ENCODE measurements at regions not wholly inside any gene's neighbourhood (a gene's known extent, or its start where the extent isn't known, plus 50 kb on each side); places are given as distances from the start of the nearest gene placed in this dataset.

DNA sequence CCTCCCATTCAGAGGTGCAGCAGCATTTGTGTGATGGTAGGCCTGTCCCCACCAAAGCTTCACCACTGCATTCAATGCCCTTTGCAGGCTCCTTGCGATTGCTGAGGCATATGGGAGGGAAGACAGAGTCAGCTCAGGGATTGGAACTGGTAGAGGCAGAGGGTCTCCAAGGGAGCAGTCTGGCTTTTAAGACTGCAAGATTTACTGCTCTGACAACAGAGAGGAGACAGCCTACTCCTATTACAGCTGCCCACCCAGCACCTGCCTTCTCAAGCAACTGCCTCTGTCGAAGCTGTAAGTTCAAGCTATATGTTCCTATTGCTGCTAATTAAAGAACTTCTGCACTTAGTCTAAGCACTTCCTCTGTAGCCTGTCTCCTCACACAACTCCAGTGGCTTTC is 481.8 kb downstream of the FGF13 start:
- Mint-ChIP-seq H3K4me3 (no peak overlapping the region), H3K4me1 (no peaks in the 10 kb centered on the region)
- POLR2A ChIA-PET: no interaction called here

DNA sequence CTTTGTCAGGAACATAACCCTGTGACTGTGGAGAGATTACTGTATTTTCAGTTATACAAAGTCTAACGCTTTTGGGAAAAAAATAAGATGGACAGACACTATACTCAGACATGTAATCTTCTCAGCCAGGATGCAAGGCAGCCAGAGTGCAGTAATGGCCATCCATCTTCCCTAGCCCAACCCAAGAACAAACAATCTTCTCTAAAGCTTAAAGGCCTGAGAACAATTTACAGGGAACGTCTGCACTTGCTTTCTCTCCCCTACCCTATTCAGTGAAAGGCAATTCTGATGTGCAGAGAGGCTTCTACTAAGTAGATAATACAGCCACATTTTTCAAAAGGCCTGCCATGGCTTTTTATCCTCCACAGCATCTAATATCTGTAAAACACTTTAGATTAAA is 471.3 kb downstream of the FGF13 start:
- no peaks in the 10 kb centered on the region for H3K27me3 Mint-ChIP-seq (ENCODE audit: low read depth)
- CTCF ChIA-PET: no interaction called here
- ATAC-seq: no peak

More for the DNA sequence above, 481.8 kb downstream of the FGF13 start:
- CTCF ChIA-PET: no interaction called here
- Mint-ChIP-seq H3K36me3 (peaks cover 17% of the 10 kb centered on the region), H3K27ac (no peak overlapping the region), H3K27me3 (ENCODE audit: low read depth) (no peaks in the 10 kb centered on the region), H3K9me3 (peaks cover 33% of the 10 kb centered on the region)
- DNase-seq (ENCODE audit: low spot score): no peak
- TF ChIP-seq PRRX2 (CRISPR knock-in tag; IDR thresholded peaks at IDR 0.05) (no peak), ZNF416 (CRISPR knock-in tag; IDR thresholded peaks at IDR 0.05) (no peak), ZNF232 (CRISPR knock-in tag; IDR thresholded peaks at IDR 0.05) (no peak), ZNF396 (CRISPR knock-in tag; IDR thresholded peaks at IDR 0.05; ENCODE audit: borderline replicate concordance) (no peak), IRF2 (CRISPR knock-in tag; IDR thresholded peaks at IDR 0.05; ENCODE audit: borderline replicate concordance, low read depth) (no peak), ESRRA (CRISPR knock-in tag; IDR thresholded peaks at IDR 0.05; ENCODE audit: borderline replicate concordance) (no peak), ELF4 (CRISPR knock-in tag; IDR thresholded peaks at IDR 0.05; ENCODE audit: low read depth) (no peak)
- TF ChIP-seq, protein P1, sequence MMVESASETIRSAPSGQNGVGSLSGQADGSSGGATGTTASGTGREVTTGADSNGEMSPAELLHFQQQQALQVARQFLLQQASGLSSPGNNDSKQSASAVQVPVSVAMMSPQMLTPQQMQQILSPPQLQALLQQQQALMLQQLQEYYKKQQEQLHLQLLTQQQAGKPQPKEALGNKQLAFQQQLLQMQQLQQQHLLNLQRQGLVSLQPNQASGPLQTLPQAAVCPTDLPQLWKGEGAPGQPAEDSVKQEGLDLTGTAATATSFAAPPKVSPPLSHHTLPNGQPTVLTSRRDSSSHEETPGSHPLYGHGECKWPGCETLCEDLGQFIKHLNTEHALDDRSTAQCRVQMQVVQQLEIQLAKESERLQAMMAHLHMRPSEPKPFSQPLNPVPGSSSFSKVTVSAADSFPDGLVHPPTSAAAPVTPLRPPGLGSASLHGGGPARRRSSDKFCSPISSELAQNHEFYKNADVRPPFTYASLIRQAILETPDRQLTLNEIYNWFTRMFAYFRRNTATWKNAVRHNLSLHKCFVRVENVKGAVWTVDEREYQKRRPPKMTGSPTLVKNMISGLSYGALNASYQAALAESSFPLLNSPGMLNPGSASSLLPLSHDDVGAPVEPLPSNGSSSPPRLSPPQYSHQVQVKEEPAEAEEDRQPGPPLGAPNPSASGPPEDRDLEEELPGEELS (CRISPR knock-in tag; IDR thresholded peaks at IDR 0.05): no peak
- TF ChIP-seq, protein P2, sequence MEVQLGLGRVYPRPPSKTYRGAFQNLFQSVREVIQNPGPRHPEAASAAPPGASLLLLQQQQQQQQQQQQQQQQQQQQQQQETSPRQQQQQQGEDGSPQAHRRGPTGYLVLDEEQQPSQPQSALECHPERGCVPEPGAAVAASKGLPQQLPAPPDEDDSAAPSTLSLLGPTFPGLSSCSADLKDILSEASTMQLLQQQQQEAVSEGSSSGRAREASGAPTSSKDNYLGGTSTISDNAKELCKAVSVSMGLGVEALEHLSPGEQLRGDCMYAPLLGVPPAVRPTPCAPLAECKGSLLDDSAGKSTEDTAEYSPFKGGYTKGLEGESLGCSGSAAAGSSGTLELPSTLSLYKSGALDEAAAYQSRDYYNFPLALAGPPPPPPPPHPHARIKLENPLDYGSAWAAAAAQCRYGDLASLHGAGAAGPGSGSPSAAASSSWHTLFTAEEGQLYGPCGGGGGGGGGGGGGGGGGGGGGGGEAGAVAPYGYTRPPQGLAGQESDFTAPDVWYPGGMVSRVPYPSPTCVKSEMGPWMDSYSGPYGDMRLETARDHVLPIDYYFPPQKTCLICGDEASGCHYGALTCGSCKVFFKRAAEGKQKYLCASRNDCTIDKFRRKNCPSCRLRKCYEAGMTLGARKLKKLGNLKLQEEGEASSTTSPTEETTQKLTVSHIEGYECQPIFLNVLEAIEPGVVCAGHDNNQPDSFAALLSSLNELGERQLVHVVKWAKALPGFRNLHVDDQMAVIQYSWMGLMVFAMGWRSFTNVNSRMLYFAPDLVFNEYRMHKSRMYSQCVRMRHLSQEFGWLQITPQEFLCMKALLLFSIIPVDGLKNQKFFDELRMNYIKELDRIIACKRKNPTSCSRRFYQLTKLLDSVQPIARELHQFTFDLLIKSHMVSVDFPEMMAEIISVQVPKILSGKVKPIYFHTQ (CRISPR knock-in tag; IDR thresholded peaks at IDR 0.05): no peak
- TF ChIP-seq, protein P3, sequence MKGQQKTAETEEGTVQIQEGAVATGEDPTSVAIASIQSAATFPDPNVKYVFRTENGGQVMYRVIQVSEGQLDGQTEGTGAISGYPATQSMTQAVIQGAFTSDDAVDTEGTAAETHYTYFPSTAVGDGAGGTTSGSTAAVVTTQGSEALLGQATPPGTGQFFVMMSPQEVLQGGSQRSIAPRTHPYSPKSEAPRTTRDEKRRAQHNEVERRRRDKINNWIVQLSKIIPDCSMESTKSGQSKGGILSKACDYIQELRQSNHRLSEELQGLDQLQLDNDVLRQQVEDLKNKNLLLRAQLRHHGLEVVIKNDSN (CRISPR knock-in tag; IDR thresholded peaks at IDR 0.05): no peak
- TF ChIP-seq, protein P4, sequence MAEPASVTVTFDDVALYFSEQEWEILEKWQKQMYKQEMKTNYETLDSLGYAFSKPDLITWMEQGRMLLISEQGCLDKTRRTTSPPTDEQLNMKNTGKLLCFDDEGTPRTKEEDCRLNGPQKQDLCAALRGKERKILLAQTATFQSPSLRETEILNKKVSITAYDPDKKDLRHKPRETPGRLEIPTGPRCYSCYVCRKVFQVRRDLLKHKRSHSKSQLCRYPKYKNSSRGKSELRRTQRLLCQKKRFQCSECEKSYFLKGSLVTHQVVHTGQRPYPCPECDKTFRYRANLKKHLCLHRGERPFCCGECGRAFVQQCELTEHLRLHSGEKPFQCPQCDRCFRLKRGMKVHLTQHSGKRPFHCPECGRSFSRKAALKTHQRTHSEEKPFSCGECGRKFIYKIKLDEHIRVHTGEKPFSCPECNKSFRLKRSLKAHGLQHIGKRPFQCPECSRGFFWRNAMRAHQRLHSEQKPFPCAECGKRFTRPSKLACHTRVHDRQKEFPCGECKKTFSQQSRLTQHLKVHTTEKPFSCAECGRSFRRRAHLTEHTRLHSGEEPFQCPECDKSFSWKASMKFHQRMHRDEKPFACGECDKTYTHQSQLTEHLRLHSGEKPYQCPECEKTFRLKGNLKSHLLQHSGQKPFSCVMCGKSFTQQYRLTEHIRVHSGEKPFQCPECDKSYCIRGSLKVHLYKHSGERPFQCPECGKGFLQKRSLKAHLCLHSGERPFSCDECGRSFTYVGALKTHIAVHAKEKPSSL (CRISPR knock-in tag; conservative IDR thresholded peaks at IDR 0.05): no peak
- ATAC-seq: no peak

DNA sequence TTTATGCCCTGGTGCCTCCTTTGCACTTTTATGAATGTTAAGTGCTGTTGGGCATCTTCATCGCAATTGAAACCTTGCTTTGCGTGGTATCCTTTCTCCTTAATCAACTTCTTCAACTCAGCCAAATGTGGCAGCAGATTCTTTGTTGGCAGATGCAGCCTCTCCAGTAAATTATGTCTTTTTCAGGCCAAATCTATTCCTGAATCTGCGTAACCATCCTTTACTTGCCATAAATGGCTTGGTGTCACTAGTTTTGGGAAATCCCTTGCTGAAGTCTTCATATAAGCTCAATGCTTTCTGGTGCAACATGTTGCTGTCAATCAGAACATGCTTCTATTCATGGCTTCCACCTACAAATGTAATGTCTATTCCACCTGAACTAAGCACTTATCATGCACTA is 457.5 kb downstream of the FGF13 start:
- DNase-seq (ENCODE audit: low spot score): no peak
- H3K9me3 Mint-ChIP-seq: peaks cover 5% of the 10 kb centered on the region
- H3K4me1 Mint-ChIP-seq: peaks cover 53% of the 10 kb centered on the region
- H3K27ac Mint-ChIP-seq: no peak overlapping the region
- POLR2A ChIA-PET: no interaction called here
- no peaks in the 10 kb centered on the region; the same call in 1 of the 2 replicates for H3K36me3 Mint-ChIP-seq
- H3K27me3 Mint-ChIP-seq (ENCODE audit: low read depth): no peaks in the 10 kb centered on the region; the same call in 1 of the 2 replicates
- no peak for ATAC-seq
- CTCF ChIA-PET: no interaction called here
- H3K4me3 Mint-ChIP-seq: no peak overlapping the region
- TF ChIP-seq, protein P5, sequence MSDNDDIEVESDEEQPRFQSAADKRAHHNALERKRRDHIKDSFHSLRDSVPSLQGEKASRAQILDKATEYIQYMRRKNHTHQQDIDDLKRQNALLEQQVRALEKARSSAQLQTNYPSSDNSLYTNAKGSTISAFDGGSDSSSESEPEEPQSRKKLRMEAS (CRISPR knock-in tag; IDR thresholded peaks at IDR 0.05): no peak
- TF ChIP-seq GRHL2 (CRISPR knock-in tag; IDR thresholded peaks at IDR 0.05; ENCODE audit: insufficient replicate concordance, severe bottlenecking): no peak
- TF ChIP-seq CREB1 (CRISPR knock-in tag; IDR thresholded peaks at IDR 0.05): no peak
- TF ChIP-seq, protein P6, sequence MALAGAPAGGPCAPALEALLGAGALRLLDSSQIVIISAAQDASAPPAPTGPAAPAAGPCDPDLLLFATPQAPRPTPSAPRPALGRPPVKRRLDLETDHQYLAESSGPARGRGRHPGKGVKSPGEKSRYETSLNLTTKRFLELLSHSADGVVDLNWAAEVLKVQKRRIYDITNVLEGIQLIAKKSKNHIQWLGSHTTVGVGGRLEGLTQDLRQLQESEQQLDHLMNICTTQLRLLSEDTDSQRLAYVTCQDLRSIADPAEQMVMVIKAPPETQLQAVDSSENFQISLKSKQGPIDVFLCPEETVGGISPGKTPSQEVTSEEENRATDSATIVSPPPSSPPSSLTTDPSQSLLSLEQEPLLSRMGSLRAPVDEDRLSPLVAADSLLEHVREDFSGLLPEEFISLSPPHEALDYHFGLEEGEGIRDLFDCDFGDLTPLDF (CRISPR knock-in tag; IDR thresholded peaks at IDR 0.05): no peak
- TF ChIP-seq, protein P7, sequence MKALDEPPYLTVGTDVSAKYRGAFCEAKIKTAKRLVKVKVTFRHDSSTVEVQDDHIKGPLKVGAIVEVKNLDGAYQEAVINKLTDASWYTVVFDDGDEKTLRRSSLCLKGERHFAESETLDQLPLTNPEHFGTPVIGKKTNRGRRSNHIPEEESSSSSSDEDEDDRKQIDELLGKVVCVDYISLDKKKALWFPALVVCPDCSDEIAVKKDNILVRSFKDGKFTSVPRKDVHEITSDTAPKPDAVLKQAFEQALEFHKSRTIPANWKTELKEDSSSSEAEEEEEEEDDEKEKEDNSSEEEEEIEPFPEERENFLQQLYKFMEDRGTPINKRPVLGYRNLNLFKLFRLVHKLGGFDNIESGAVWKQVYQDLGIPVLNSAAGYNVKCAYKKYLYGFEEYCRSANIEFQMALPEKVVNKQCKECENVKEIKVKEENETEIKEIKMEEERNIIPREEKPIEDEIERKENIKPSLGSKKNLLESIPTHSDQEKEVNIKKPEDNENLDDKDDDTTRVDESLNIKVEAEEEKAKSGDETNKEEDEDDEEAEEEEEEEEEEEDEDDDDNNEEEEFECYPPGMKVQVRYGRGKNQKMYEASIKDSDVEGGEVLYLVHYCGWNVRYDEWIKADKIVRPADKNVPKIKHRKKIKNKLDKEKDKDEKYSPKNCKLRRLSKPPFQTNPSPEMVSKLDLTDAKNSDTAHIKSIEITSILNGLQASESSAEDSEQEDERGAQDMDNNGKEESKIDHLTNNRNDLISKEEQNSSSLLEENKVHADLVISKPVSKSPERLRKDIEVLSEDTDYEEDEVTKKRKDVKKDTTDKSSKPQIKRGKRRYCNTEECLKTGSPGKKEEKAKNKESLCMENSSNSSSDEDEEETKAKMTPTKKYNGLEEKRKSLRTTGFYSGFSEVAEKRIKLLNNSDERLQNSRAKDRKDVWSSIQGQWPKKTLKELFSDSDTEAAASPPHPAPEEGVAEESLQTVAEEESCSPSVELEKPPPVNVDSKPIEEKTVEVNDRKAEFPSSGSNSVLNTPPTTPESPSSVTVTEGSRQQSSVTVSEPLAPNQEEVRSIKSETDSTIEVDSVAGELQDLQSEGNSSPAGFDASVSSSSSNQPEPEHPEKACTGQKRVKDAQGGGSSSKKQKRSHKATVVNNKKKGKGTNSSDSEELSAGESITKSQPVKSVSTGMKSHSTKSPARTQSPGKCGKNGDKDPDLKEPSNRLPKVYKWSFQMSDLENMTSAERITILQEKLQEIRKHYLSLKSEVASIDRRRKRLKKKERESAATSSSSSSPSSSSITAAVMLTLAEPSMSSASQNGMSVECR (CRISPR knock-in tag; IDR thresholded peaks at IDR 0.05; ENCODE audit: borderline replicate concordance): no peak
- no peak for TF ChIP-seq ZNF138 (CRISPR knock-in tag; conservative IDR thresholded peaks at IDR 0.05)

More for the DNA sequence above, 471.3 kb downstream of the FGF13 start:
- no peaks in the 10 kb centered on the region for H3K9me3 Mint-ChIP-seq
- no peak overlapping the region for H3K4me3 Mint-ChIP-seq
- no peak for DNase-seq (ENCODE audit: low spot score)
- POLR2A ChIA-PET: no interaction called here
- H3K27ac Mint-ChIP-seq: no peak overlapping the region
- no peak for TF ChIP-seq SMAD3 (CRISPR knock-in tag; IDR thresholded peaks at IDR 0.05; ENCODE audit: borderline replicate concordance)
- no peak for TF ChIP-seq OVOL2 (CRISPR knock-in tag; IDR thresholded peaks at IDR 0.05; ENCODE audit: borderline replicate concordance)
- TF ChIP-seq, protein P5 (CRISPR knock-in tag; IDR thresholded peaks at IDR 0.05): no peak
- peaks cover 15% of the 10 kb centered on the region for H3K4me1 Mint-ChIP-seq
- no peaks in the 10 kb centered on the region for H3K36me3 Mint-ChIP-seq
